ENCODE measurements at regions not wholly inside any gene's neighbourhood (a gene's known extent, or its start where the extent isn't known, plus 50 kb on each side); places are given as distances from the start of the nearest gene placed in this dataset.

- TF ChIP-seq CTCF (IDR thresholded peaks at IDR 0.05), result no peak
- TF ChIP-seq POLR2A (IDR thresholded peaks at IDR 0.05), result no peak
These were observed 262.2 kb upstream of the CELF2 start for GRCh38 chr10:10755490-10755889.
